OCI-LY1 (cell line): ENCODE measurements at regions not wholly inside any gene's neighbourhood (a gene's known extent, or its start where the extent isn't known, plus 50 kb on each side); places are given as distances from the start of the nearest gene placed in this dataset.

Source experiments
- EZH2 ChIP-seq: fragments of 200-600 bp; sonication (generic), shearing (Covaris generic); IDR thresholded peaks from 2 replicates; pipeline ENCODE4 v1.8.0; 2017; ENCODE audit warnings: borderline replicate concordance, mixed run types, mild to moderate bottlenecking, antibody characterized with exemption, low read length, moderate library complexity, mixed read lengths
- TF ChIP-seq, protein P1 (sequence below): fragments of 200-600 bp; sonication (generic), shearing (Covaris generic); IDR thresholded peaks from 2 replicates; pipeline ENCODE4 v1.5.1; 2017; ENCODE audit warnings: mild to moderate bottlenecking, antibody characterized with exemption, low read length, moderate library complexity, mixed read lengths

DNA sequence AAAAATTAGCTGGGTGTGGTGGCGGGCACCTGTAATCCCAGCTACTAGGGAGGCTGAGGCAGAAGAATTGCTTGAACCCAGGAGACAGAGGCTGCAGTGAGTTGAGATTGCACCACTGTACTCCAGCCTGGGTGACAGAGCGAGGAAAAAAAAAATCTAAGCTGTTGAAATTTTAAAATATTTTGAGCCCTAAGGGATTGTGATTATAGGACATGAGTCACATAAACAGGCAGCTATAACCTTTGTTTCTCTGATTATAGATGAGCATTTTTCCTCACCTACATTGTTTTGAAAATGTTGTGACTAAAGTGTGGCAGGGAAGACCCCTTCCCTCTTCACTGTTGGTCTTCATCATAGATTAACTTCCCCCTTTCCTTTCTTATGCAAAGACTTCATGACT, 135.5 kb downstream of the MGAT5B start:
- no peak for TF ChIP-seq EZH2
- TF ChIP-seq, protein P1, sequence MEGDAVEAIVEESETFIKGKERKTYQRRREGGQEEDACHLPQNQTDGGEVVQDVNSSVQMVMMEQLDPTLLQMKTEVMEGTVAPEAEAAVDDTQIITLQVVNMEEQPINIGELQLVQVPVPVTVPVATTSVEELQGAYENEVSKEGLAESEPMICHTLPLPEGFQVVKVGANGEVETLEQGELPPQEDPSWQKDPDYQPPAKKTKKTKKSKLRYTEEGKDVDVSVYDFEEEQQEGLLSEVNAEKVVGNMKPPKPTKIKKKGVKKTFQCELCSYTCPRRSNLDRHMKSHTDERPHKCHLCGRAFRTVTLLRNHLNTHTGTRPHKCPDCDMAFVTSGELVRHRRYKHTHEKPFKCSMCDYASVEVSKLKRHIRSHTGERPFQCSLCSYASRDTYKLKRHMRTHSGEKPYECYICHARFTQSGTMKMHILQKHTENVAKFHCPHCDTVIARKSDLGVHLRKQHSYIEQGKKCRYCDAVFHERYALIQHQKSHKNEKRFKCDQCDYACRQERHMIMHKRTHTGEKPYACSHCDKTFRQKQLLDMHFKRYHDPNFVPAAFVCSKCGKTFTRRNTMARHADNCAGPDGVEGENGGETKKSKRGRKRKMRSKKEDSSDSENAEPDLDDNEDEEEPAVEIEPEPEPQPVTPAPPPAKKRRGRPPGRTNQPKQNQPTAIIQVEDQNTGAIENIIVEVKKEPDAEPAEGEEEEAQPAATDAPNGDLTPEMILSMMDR = no peak
